Brain microvascular endothelial cell (primary cell): ENCODE measurements at regions not wholly inside any gene's neighbourhood (a gene's known extent, or its start where the extent isn't known, plus 50 kb on each side); places are given as distances from the start of the nearest gene placed in this dataset.

Source experiments
- DNase-seq: peaks from one replicate; pipeline ENCODE4 v3.0.0-alpha.2; 2020
- H3K27ac ChIP-seq: fragments of 250-450 bp; sonication (Bioruptor Pico); 2 replicates; pipeline ENCODE4 v1.5.1; 2020; ENCODE audit warnings: mild to moderate bottlenecking, moderate library complexity
- H3K27me3 ChIP-seq: fragments of 250-450 bp; sonication (Bioruptor Pico); replicated peaks from 2 replicates; pipeline ENCODE4 v1.5.1; 2020; ENCODE audit warnings: mild to moderate bottlenecking
- H3K36me3 ChIP-seq: fragments of 250-450 bp; sonication (Bioruptor Pico); replicated peaks from 2 replicates; pipeline ENCODE4 v1.5.1; 2020; ENCODE audit warnings: mild to moderate bottlenecking
- H3K4me3 ChIP-seq: 2 replicates; pipeline ENCODE4 v1.5.1; 2011; ENCODE audit warnings: low read depth, mild to moderate bottlenecking, control low read depth, low read length, moderate library complexity
- in situ Hi-C: cut with HindIII; loops from 2 replicates; pipeline ENCODE4 v1.10.0; 2017; ENCODE audit warnings: low sequenced_read_pairs, low pct_ligation_motif_present
- TF ChIP-seq, protein P1 (sequence below): IDR thresholded peaks from 2 replicates; pipeline ENCODE4 v1.5.1; 2011; ENCODE audit warnings: low read depth, mild to moderate bottlenecking, moderate library complexity, low read length, control low read depth, inconsistent platforms; ENCODE audit errors: missing control alignments

- H3K36me3 ChIP-seq, result no peaks in the 10 kb centered on the region
- H3K27ac ChIP-seq, result no peak overlapping the region
- in situ Hi-C loops, result no loop called here
- TF ChIP-seq, protein P1, sequence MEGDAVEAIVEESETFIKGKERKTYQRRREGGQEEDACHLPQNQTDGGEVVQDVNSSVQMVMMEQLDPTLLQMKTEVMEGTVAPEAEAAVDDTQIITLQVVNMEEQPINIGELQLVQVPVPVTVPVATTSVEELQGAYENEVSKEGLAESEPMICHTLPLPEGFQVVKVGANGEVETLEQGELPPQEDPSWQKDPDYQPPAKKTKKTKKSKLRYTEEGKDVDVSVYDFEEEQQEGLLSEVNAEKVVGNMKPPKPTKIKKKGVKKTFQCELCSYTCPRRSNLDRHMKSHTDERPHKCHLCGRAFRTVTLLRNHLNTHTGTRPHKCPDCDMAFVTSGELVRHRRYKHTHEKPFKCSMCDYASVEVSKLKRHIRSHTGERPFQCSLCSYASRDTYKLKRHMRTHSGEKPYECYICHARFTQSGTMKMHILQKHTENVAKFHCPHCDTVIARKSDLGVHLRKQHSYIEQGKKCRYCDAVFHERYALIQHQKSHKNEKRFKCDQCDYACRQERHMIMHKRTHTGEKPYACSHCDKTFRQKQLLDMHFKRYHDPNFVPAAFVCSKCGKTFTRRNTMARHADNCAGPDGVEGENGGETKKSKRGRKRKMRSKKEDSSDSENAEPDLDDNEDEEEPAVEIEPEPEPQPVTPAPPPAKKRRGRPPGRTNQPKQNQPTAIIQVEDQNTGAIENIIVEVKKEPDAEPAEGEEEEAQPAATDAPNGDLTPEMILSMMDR, result no peak
- H3K27me3 ChIP-seq, result no peaks in the 10 kb centered on the region
- no peak for DNase-seq
- no peak overlapping the region for H3K4me3 ChIP-seq
Observed at GRCh38 chr18:65943268-65943667, 192.5 kb downstream of the CDH7 start.

DNA sequence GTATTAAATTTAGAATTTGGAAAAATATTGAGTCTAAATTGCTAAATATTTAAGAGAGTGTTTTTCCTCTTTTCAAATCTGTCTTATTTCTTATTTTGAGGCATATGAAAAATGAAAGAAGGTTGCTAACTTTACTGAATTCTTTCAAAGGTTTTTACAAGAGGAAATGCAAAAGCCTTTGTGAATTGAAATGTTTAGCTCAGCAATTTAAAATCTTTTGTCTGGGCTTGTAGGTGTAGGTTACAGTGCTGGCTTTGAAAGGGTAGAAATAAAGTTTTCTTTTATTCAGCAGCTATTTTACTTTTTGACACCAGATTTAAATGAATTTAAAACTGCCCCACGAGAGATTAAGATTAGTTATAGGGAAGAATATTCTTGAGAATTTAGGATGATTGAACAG lies 192.0 kb downstream of the CDH7 start:
- no peak for DNase-seq
- in situ Hi-C loops, result no loop called here
- Histone ChIP-seq H3K4me3 (no peak overlapping the region), H3K36me3 (no peaks in the 10 kb centered on the region), H3K27ac (no peak overlapping the region), H3K27me3 (no peaks in the 10 kb centered on the region)
- TF ChIP-seq, protein P1, result no peak

DNA sequence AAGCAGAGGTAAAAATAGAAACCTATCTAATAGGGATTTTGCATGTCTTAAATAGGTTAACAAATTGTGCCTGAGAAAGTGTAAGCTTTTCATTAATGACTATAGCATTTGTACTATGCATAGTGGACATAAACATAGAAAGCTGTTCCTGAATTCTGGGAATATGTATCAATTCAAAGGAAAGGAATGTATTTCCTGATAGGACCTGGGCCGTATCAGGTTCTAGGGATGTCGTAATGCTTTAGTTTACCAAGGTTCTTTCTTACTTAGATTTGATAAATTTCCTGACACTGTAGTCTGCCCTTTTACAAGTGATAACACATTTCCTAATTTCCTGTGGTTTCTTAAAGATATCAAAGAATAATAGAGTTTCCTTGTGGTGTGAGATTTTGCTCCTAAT lies 191.3 kb downstream of the CDH7 start:
- TF ChIP-seq, protein P1, result no peak

GRCh38 chr18:65941482-65941881 lies 190.7 kb downstream of the CDH7 start:
- no peaks in the 10 kb centered on the region for H3K36me3 ChIP-seq
- H3K27me3 ChIP-seq, result no peaks in the 10 kb centered on the region
- in situ Hi-C loops, result no loop called here
- H3K27ac ChIP-seq, result no peak overlapping the region
- DNase-seq, result no peak
- TF ChIP-seq, protein P1, result no peak
- no peak overlapping the region for H3K4me3 ChIP-seq

More for the DNA sequence above, 191.3 kb downstream of the CDH7 start:
- Histone ChIP-seq H3K27me3 (no peaks in the 10 kb centered on the region), H3K4me3 (no peak overlapping the region), H3K27ac (no peak overlapping the region), H3K36me3 (no peaks in the 10 kb centered on the region)
- no peak for DNase-seq
- in situ Hi-C loops, result no loop called here
